BJ (cell line): ENCODE measurements at regions not wholly inside any gene's neighbourhood (a gene's known extent, or its start where the extent isn't known, plus 50 kb on each side); places are given as distances from the start of the nearest gene placed in this dataset.

Experiments used
- CTCF ChIA-PET: fragments of 350-600 bp; formaldehyde crosslinking; extraction: SDS; loops from one replicate; lab custom pipeline; 2021; ENCODE audit warnings: antibody characterized with exemption, inconsistent platforms; lab: Yijun Ruan, JAX
- POLR2A ChIA-PET: fragments of 300-600 bp; sonication (Branson Sonifier 250); formaldehyde crosslinking; extraction: SDS; loops from one replicate; lab custom pipeline; 2021; ENCODE audit warnings: antibody characterized with exemption; lab: Charles Lee
- DNase-seq: peaks from one replicate; pipeline ENCODE4 v3.0.0-alpha.2; 2011; ENCODE audit warnings: low read depth
- H3K27me3 ChIP-seq: 2 replicates; pipeline ENCODE4 v1.6.0; 2011; ENCODE audit warnings: low read length; ENCODE audit not compliant: control insufficient read depth, insufficient read depth
- H3K36me3 ChIP-seq: 2 replicates; pipeline ENCODE4 v1.5.1; 2011; ENCODE audit warnings: low read length; ENCODE audit not compliant: control insufficient read depth, insufficient read depth
- H3K4me3 ChIP-seq: 2 replicates; pipeline ENCODE4 v1.5.1; 2011; ENCODE audit warnings: low read depth, mild to moderate bottlenecking, control low read depth, low read length
- CTCF ChIP-seq: IDR thresholded peaks from 2 replicates; pipeline ENCODE4 v1.5.1; 2011; ENCODE audit warnings: low read depth, mild to moderate bottlenecking, control low read depth, inconsistent platforms, low read length, moderate library complexity; ENCODE audit not compliant: insufficient read depth

DNA sequence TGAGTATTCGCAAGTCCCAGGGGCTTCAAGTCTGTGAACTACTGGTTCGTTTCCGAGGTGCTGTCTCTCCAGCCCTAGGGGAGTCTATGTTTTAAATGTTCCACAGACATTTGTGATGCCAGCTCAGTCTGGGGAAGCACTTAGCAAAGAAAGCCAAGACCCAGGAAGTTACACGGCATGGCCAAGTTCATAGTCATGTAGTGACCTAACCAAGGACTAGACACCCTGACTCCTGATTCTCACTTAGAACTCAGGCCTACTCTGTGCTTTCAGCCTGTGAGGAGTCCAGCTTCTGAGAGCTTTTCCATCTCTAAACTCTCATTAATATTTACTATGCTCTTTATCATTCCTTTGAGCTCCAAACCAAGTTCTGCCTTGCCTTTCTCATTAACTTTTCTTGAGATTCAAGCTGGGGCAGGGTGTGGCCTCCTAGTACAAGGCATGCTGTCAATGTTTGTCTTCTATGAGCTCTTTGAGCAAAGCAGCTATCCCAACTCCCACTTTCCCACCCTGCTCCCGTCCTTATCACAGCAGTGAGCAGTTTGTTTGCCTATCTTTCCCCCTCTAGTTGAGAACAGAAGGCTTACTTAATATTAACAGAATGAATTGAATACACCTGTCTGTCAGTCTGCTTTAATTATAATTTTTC lies 105.4 kb upstream of the FAM9C start:
- no peak for TF ChIP-seq CTCF
- no peak for DNase-seq
- H3K27me3 ChIP-seq = no peaks in the 10 kb centered on the region
- CTCF ChIA-PET = no interaction called here
- no peaks in the 10 kb centered on the region for H3K36me3 ChIP-seq
- H3K4me3 ChIP-seq = no peak overlapping the region
- POLR2A ChIA-PET = no interaction called here

- Histone ChIP-seq H3K27me3 (no peaks in the 10 kb centered on the region), H3K4me3 (no peak overlapping the region), H3K36me3 (no peaks in the 10 kb centered on the region)
- no peak for DNase-seq
- CTCF ChIA-PET = interaction anchor here (0.6 kb wide), 1 partner anchor 341 kb away, joined by 3 read pairs; no protein-coding TSS in a partner anchor
- POLR2A ChIA-PET = no interaction called here
- TF ChIP-seq CTCF = no peak
Measured at GRCh38 chrX:13147733-13148132, 103.3 kb upstream of the FAM9C start.

- Histone ChIP-seq H3K36me3 (no peaks in the 10 kb centered on the region), H3K27me3 (no peaks in the 10 kb centered on the region), H3K4me3 (no peak overlapping the region)
- POLR2A ChIA-PET = no interaction called here
- no peak for DNase-seq
- TF ChIP-seq CTCF = no peak
- CTCF ChIA-PET = no interaction called here
Measured at GRCh38 chrX:13147147-13147546, 102.7 kb upstream of the FAM9C start.

DNA sequence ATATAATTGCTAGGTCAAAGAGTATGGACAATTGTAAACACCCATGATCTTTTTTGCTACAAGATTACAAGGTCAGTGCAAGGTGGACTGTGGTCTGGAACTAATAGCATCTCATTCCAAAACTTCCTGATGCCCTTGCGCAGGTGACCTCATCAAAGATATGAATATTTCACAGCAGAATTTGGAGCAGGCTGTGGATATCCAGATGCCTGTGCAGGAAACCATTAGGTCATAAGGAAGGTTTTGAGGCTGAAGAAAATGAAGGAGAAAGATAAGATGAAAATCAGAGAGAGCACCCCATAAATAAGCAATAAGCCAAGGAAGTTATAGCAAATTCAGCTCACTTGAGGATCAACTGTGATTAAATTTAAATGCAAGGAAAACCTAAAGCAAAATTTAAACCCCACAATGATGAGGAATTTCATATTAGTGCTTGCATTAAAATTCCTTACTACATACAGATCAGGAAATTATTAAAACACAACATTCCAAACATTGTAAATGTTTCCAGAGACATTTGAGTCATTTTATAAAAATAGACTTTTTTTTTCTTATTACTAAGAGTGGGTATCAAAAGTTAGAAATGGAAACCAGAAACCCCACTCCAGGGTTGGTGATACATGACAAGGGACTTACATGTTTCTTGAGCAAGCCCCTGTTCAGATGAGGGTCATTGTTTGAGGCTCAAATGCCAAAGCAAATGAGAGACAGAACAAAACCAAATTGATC lies 100.7 kb upstream of the FAM9C start:
- Histone ChIP-seq H3K36me3 (no peaks in the 10 kb centered on the region), H3K4me3 (no peak overlapping the region), H3K27me3 (no peaks in the 10 kb centered on the region)
- DNase-seq = no peak
- no peak for TF ChIP-seq CTCF
- POLR2A ChIA-PET = no interaction called here
- CTCF ChIA-PET = no interaction called here

GRCh38 chrX:13142891-13143290 lies 98.5 kb upstream of the FAM9C start:
- Histone ChIP-seq H3K4me3 (no peak overlapping the region), H3K27me3 (no peaks in the 10 kb centered on the region), H3K36me3 (no peaks in the 10 kb centered on the region)
- no peak for TF ChIP-seq CTCF
- ChIA-PET CTCF (no interaction called here), POLR2A (no interaction called here)
- no peak for DNase-seq
